ENCODE measurements at regions not wholly inside any gene's neighbourhood (a gene's known extent, or its start where the extent isn't known, plus 50 kb on each side); places are given as distances from the start of the nearest gene placed in this dataset.

GRCh38 chr2:6526093-6526824 is 339.4 kb downstream of the CMPK2 start:
- TF ChIP-seq ARNTL (CRISPR knock-in tag; IDR thresholded peaks at IDR 0.05; ENCODE audit: borderline replicate concordance, low read depth) (no peak), CREB5 (CRISPR knock-in tag; IDR thresholded peaks at IDR 0.05; ENCODE audit: low read depth) (peak; percentile 63; the same call in 1 of the 2 replicates), ESRRG (CRISPR knock-in tag; IDR thresholded peaks at IDR 0.05) (0 out of 2 replicates have a peak, but pooled peaks have one; percentile 23), CSRNP3 (CRISPR knock-in tag; IDR thresholded peaks at IDR 0.05) (peak; percentile 60; the same call in 1 of the 2 replicates), OSR1 (CRISPR knock-in tag; IDR thresholded peaks at IDR 0.05) (no peak), TCF4 (CRISPR knock-in tag; IDR thresholded peaks at IDR 0.05; ENCODE audit: borderline replicate concordance) (peak; percentile 87), RARB (CRISPR knock-in tag; IDR thresholded peaks at IDR 0.05) (no peak)

Measured in SK-N-SH treated with all-trans-retinoic acid at 6 μM for 48 hours (cell line).